Prostate gland (tissue), 2 donors: ENCODE measurements at regions not wholly inside any gene's neighbourhood (a gene's known extent, or its start where the extent isn't known, plus 50 kb on each side); places are given as distances from the start of the nearest gene placed in this dataset.
"Not testable (repeated sequence)": the region's sequence is repeated elsewhere in the genome, so short reads cannot be mapped to it uniquely, and the experiment has no call there.

ENCODE experiments used
- DNase-seq: peaks from one replicate; pipeline ENCODE4 v3.0.0-alpha.2; 2019; ENCODE audit warnings: low spot score
- H3K27ac ChIP-seq, 2 donors: fragments of 200-600 bp; sonication (generic); 2 replicates each; pipeline ENCODE4 v1.5.1; 2017 to 2019
- H3K27me3 ChIP-seq: fragments of 200-600 bp; sonication (generic); replicated peaks from 2 replicates; pipeline ENCODE4 v1.5.1; 2019; ENCODE audit not compliant: insufficient read depth
- H3K36me3 ChIP-seq, 2 donors: fragments of 200-600 bp; sonication (generic); 1 replicate in 1 of 2; 2 replicates in 1 of 2; pipeline versions ENCODE4 v1.5.1 to v1.8.1; 2017 to 2019
- H3K4me1 ChIP-seq: fragments of 200-600 bp; sonication (generic); replicated peaks from 2 replicates; pipeline ENCODE4 v1.5.1; 2019
- H3K4me3 ChIP-seq, 2 donors: fragments of 200-600 bp; sonication (generic); 2 replicates each; pipeline ENCODE4 v1.5.1; 2017 to 2019
- H3K9me3 ChIP-seq: fragments of 200-600 bp; sonication (generic); 2 replicates; pipeline ENCODE4 v1.5.1; 2017
- POLR2A ChIP-seq: fragments of 450-650 bp; IDR thresholded peaks from one replicate; pipeline ENCODE4 v1.6.1; 2016; ENCODE audit warnings: antibody characterized with exemption, mild to moderate bottlenecking
- POLR2AphosphoS5 ChIP-seq: sonication (generic); formaldehyde crosslinking; IDR thresholded peaks from one replicate; pipeline ENCODE4 v1.6.1; 2017; ENCODE audit warnings: antibody characterized with exemption
- WGBS: methylation state at CpG from one replicate; pipeline ENCODE4 v1.1.5; 2018; 5-methylcytosine and 5-hydroxymethylcytosine counted together
- intact Hi-C: fragments of 100-400 bp; cut with DNase I; formaldehyde crosslinking; loops from one replicate; pipeline ENCODE4 v1.14.2; 2022
- TF ChIP-seq, protein P1 (sequence below), 4 experiments: fragments of 200-600 bp in 2 of 4; fragments of 450-650 bp in 2 of 4; sonication (generic) in 2 of 4; IDR thresholded peaks; 1 replicate in 3 of 4; 2 replicates in 1 of 4; pipeline ENCODE4 v1.5.1; 2016 to 2019; ENCODE audit warnings: antibody characterized with exemption in 4 of 4, mild to moderate bottlenecking in 2 of 4, moderate library complexity in 2 of 4

DNA sequence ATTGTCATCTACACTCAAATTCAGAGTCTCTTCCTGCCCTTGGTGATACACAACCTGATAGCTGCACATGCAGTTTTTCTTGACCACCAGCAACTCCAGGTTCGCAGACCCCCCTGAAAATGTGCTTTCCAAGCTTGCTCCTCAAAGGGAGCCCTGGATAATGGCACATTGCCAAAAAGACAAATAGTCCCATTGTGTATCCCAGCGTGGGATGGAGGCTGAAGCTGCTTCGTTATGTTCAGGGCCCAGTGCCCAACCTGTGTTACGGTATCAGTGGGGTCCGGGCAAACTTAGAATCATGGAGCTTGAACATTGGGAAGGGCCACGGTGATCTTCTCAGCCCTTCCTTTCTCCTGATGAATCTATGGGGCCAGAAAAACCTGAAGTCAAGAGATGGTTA, 173.0 kb downstream of the TEX29 start:
- Histone ChIP-seq H3K9me3 (no peaks in the 10 kb centered on the region), H3K4me1 (no peaks in the 10 kb centered on the region), H3K27me3 (no peaks in the 10 kb centered on the region), H3K36me3 (no peaks in the 10 kb centered on the region), H3K27ac (no peak overlapping the region), H3K4me3 (no peak overlapping the region)
- DNase-seq: no peak
- 81% methylated on average over 6 of the region's 6 CpGs for WGBS
- intact Hi-C loops: no loop called here
- TF ChIP-seq POLR2AphosphoS5 (no peak), POLR2A (no peak)
- TF ChIP-seq, protein P1, sequence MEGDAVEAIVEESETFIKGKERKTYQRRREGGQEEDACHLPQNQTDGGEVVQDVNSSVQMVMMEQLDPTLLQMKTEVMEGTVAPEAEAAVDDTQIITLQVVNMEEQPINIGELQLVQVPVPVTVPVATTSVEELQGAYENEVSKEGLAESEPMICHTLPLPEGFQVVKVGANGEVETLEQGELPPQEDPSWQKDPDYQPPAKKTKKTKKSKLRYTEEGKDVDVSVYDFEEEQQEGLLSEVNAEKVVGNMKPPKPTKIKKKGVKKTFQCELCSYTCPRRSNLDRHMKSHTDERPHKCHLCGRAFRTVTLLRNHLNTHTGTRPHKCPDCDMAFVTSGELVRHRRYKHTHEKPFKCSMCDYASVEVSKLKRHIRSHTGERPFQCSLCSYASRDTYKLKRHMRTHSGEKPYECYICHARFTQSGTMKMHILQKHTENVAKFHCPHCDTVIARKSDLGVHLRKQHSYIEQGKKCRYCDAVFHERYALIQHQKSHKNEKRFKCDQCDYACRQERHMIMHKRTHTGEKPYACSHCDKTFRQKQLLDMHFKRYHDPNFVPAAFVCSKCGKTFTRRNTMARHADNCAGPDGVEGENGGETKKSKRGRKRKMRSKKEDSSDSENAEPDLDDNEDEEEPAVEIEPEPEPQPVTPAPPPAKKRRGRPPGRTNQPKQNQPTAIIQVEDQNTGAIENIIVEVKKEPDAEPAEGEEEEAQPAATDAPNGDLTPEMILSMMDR (IDR thresholded peaks at IDR 0.05): no peak

DNA sequence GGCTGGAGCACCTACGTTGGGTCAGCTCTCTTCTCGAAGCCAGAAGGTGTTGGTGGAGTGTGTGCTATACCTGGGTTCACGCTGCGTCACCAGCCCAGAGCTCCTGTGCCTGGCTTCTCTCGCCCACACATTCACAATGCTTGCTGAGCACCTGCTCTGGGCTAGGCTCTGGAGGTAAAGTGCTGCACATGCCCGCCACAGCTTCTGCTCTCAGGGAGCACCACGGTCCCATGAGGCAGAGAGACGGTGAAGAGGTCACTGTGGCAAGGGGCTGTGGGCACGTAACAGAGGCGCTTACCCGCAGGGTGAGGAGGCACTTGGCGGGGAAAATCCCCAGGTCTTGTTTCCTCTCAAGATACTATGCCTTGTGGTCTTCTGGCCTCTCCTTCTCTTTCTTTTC, 174.2 kb downstream of the TEX29 start:
- Histone ChIP-seq H3K9me3 (no peaks in the 10 kb centered on the region), H3K27me3 (no peaks in the 10 kb centered on the region), H3K4me3 (no peak overlapping the region), H3K36me3 (no peaks in the 10 kb centered on the region), H3K4me1 (no peaks in the 10 kb centered on the region), H3K27ac (no peak overlapping the region)
- intact Hi-C loops: no loop called here
- no peak for DNase-seq
- WGBS: 91% methylated on average over 12 of the region's 12 CpGs
- TF ChIP-seq POLR2AphosphoS5: no peak
- TF ChIP-seq POLR2A: no peak
- TF ChIP-seq, protein P1 (IDR thresholded peaks at IDR 0.05): no peak

DNA sequence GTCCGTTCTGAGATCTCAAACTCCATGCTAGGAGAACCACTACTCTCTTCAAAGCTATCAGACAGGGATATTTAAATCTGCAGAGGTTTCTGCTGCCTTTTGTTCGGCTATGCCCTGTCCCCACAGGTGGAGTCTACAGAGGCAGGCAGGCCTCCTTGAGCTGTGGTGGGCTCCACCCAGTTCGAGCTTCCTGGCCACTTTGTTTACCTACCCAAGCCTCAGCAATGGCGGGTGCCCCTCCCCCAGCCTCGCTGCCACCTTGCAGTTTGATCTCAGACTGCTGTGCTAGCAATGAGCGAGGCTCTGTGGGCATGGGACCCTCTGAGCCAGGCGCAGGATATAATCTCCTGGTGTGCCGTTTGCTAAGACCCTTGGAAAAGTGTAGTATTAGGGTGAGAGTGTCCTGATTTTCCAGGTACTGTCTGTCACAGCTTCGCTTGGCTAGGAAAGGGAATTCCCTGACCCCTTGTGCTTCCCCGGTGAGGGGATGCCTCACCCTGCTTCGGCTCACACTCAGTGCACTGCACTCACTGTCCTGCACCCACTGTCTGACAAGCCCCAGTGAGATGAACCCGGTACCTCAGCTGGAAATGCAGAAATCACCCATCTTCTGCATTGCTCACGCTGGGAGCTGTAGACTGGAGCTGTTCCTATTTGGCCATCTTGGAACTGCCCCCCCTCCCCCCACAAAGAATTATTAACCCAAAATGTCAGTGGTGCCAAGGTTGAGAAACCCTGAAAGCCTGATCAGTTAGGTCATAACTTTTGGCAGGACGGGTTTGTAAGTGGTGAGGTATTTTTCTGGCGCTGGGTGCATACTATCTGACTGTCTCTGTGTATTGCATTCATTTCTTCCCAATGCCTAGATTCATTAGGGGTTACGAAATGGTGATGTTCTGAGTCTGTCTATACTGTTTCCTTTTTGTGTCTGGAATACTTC, 181.4 kb downstream of the TEX29 start:
- H3K4me1 ChIP-seq, H3K27me3 ChIP-seq, H3K27ac ChIP-seq, H3K36me3 ChIP-seq, DNase-seq, H3K9me3 ChIP-seq, H3K4me3 ChIP-seq, intact Hi-C loops: not testable (repeated sequence)
- 90% methylated on average over 15 of the region's 16 CpGs for WGBS

DNA sequence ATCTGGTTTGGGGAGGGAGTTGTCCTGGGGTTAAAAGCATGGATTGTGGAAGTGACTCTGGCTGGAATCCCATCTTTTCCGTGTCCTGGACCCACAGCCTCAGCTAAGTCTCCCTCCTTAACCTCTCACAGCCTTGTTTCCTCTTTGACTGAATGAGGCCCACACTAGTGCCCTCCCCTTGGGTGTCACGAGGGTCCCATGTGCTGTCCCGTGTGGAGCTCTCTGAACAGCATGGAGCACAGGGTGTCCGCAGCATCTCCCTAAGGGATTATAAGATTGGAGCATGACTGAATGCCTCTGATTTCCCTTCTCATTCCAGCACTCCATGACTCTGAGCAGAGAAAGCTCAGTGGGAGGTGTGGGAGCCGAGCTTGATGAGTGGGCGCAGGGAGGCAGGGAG, 182.5 kb downstream of the TEX29 start:
- Histone ChIP-seq H3K4me1 (no peaks in the 10 kb centered on the region), H3K27me3 (no peaks in the 10 kb centered on the region), H3K27ac (no peak overlapping the region), H3K9me3 (no peaks in the 10 kb centered on the region), H3K4me3 (no peak overlapping the region), H3K36me3 (no peaks in the 10 kb centered on the region)
- 68% methylated on average over 6 of the region's 6 CpGs for WGBS
- TF ChIP-seq, protein P1 (IDR thresholded peaks at IDR 0.05): no peak
- TF ChIP-seq POLR2AphosphoS5 (no peak), POLR2A (no peak)
- intact Hi-C loops: no loop called here
- no peak for DNase-seq

DNA sequence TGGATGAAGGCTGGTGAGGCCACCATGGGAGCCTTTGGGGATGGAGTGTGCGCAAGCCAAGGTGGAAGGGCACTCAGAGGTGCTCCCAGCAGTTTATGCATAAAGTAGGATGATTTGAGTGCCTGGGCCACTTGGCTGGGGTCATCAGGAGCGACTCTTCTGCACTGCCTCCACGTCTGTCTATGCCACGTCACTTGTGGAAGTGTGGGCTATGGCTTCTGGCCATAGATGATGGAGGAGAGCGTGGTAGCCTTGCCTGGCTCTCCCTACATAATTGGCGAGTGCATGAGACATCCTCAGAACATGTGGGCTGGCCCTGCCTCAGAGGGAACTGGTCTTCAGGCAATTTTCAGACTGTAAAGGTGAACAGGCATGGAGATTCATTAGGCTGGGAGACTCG, 182.9 kb downstream of the TEX29 start:
- no peaks in the 10 kb centered on the region for H3K4me1 ChIP-seq
- 83% methylated on average over 7 of the region's 7 CpGs for WGBS
- intact Hi-C loops: no loop called here
- no peaks in the 10 kb centered on the region for H3K9me3 ChIP-seq
- no peak overlapping the region for H3K27ac ChIP-seq
- no peak for TF ChIP-seq POLR2AphosphoS5
- no peak for TF ChIP-seq POLR2A
- TF ChIP-seq, protein P1 (IDR thresholded peaks at IDR 0.05): no peak
- H3K27me3 ChIP-seq: peaks cover 3% of the 10 kb centered on the region
- H3K4me3 ChIP-seq: no peak overlapping the region
- no peak for DNase-seq
- no peaks in the 10 kb centered on the region for H3K36me3 ChIP-seq
